ENCODE measurements at regions not wholly inside any gene's neighbourhood (a gene's known extent, or its start where the extent isn't known, plus 50 kb on each side); places are given as distances from the start of the nearest gene placed in this dataset.

DNA sequence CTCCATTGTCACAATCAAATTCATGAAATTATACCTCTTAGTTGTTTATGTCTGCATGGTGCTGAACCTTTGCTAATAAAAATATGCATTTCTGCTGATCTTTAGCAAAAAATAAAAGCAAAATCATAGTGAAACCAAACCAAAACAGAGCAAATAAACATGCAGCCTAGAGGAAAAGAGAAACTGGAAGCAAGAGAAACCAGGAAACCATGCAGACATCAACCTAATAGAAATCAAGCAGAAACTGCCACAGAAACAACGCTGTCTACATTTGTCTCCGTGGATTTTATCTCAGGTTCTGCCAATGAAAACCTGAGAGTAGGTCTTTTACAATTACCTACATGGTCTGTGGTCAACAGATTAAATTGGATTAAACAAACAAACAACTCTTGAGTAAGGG lies 173.7 kb downstream of the SYT10 start:
- TF ChIP-seq POLR2A (IDR thresholded peaks at IDR 0.05) (no peak), POLR2AphosphoS5 (IDR thresholded peaks at IDR 0.05) (no peak)
- TF ChIP-seq, protein P1, sequence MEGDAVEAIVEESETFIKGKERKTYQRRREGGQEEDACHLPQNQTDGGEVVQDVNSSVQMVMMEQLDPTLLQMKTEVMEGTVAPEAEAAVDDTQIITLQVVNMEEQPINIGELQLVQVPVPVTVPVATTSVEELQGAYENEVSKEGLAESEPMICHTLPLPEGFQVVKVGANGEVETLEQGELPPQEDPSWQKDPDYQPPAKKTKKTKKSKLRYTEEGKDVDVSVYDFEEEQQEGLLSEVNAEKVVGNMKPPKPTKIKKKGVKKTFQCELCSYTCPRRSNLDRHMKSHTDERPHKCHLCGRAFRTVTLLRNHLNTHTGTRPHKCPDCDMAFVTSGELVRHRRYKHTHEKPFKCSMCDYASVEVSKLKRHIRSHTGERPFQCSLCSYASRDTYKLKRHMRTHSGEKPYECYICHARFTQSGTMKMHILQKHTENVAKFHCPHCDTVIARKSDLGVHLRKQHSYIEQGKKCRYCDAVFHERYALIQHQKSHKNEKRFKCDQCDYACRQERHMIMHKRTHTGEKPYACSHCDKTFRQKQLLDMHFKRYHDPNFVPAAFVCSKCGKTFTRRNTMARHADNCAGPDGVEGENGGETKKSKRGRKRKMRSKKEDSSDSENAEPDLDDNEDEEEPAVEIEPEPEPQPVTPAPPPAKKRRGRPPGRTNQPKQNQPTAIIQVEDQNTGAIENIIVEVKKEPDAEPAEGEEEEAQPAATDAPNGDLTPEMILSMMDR (IDR thresholded peaks at IDR 0.05 in 8 of 11, conservative IDR thresholded peaks at IDR 0.05 in 3 of 11): no peak

Measured in spleen (tissue), 7 donors.